H1 (cell line): ENCODE measurements at regions not wholly inside any gene's neighbourhood (a gene's known extent, or its start where the extent isn't known, plus 50 kb on each side); places are given as distances from the start of the nearest gene placed in this dataset.

Source experiments
- BCL11A ChIP-seq, 2 experiments: IDR thresholded peaks; one replicate each; pipeline ENCODE4 v1.6.1; 2011; ENCODE audit warnings: low read depth in 2 of 2, low read length in 2 of 2, mild to moderate bottlenecking in 2 of 2
- BRCA1 ChIP-seq: IDR thresholded peaks from 2 replicates; pipeline ENCODE4 v1.6.1; 2012; ENCODE audit warnings: low read depth, low read length, improper control_type of control experiment
- CEBPB ChIP-seq: IDR thresholded peaks from 2 replicates; pipeline ENCODE4 v1.6.1; 2012; ENCODE audit warnings: low read depth, low read length
- CREB1 ChIP-seq: IDR thresholded peaks from 2 replicates; pipeline ENCODE4 v1.6.1; 2012; ENCODE audit warnings: inconsistent platforms
- CTCF ChIP-seq, 3 experiments: IDR thresholded peaks; 1 replicate in 2 of 3; 2 replicates in 1 of 3; pipeline versions ENCODE4 v1.5.1 to v1.6.1; 2011; ENCODE audit warnings: low read length in 3 of 3, mild to moderate bottlenecking in 3 of 3, inconsistent platforms in 2 of 3, low read depth in 1 of 3, moderate library complexity in 1 of 3; ENCODE audit not compliant: insufficient read depth in 1 of 3; ENCODE audit errors: control extremely low read depth in 1 of 3
- EP300 ChIP-seq, 2 experiments: IDR thresholded peaks; 1 replicate in 1 of 2; 2 replicates in 1 of 2; pipeline ENCODE4 v1.6.1; 2011 to 2012; ENCODE audit warnings: low read depth in 2 of 2, low read length in 2 of 2, mild to moderate bottlenecking in 2 of 2, borderline replicate concordance in 1 of 2, inconsistent platforms in 1 of 2, moderate library complexity in 1 of 2
- POLR2A ChIP-seq, 2 experiments: IDR thresholded peaks; 1 replicate in 1 of 2; 2 replicates in 1 of 2; pipeline ENCODE4 v1.6.1; 2011; ENCODE audit warnings: low read depth in 2 of 2, low read length in 2 of 2, mild to moderate bottlenecking in 2 of 2; ENCODE audit errors: control extremely low read depth in 1 of 2
- POLR2AphosphoS5 ChIP-seq: IDR thresholded peaks from 2 replicates; pipeline ENCODE4 v1.6.1; 2011; ENCODE audit warnings: low read depth, low read length
- RXRA ChIP-seq: IDR thresholded peaks from 2 replicates; pipeline ENCODE4 v1.6.1; 2011; ENCODE audit warnings: low read depth, mild to moderate bottlenecking, low read length, moderate library complexity; ENCODE audit not compliant: insufficient read depth
- TEAD4 ChIP-seq: IDR thresholded peaks from 2 replicates; pipeline ENCODE4 v1.6.1; 2012; ENCODE audit warnings: low read depth, low read length, inconsistent platforms, mixed read lengths
- ZNF274 ChIP-seq: IDR thresholded peaks from 2 replicates; pipeline ENCODE4 v1.7.0; 2012; ENCODE audit warnings: low read length, borderline replicate concordance; ENCODE audit errors: extremely low read depth

DNA sequence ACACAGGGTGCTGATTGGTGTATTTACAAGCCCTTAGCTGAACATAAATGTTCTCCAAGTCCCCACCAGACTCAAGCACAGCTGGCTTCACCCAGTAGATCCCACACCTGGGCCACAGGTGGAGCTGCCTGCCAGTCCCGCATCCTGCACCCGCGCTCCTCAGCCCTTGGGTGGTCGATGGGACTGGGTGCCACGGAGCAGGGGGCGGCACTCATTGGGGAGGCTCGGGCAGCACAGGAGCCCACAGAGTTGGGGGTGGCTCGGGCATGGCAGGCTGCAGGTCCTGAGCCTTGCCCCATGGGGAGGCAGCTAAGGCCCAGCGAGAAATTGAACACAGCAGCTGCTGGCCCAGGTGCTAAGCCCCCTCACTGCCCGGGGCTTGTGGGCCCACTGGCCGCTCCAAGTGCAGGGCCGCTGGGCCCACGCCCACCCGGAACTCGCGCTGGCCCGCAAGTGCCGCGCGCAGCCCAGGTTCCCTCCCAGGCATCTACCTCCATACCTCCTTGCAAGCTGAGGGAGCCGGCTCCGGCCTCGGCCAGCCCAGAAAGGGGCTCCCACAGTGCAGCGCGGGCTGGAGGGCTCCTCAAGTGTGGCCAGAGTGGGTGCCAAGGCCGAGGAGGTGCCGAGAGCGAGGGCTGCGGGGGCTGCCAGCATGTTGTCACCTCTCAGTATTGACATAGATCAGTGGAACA, 442.7 kb downstream of the OCA2 start:
- no peak for TF ChIP-seq EP300 (IDR thresholded peaks at IDR 0.05; ENCODE audit: borderline replicate concordance in 1 of 2, low read depth in 2 of 2, low read length in 2 of 2)
- TF ChIP-seq RXRA = no peak
- TF ChIP-seq BRCA1 = no peak
- no peak for TF ChIP-seq CTCF (IDR thresholded peaks at IDR 0.05; ENCODE audit: control extremely low read depth in 1 of 3, insufficient read depth in 1 of 3, low read depth in 1 of 3, low read length in 3 of 3)
- TF ChIP-seq BCL11A (IDR thresholded peaks at IDR 0.05; ENCODE audit: low read depth in 2 of 2, low read length in 2 of 2) = no peak
- no peak for TF ChIP-seq TEAD4
- TF ChIP-seq CEBPB = no peak
- TF ChIP-seq POLR2A (IDR thresholded peaks at IDR 0.05; ENCODE audit: control extremely low read depth in 1 of 2, low read depth in 2 of 2, low read length in 2 of 2) = no peak
- no peak for TF ChIP-seq POLR2AphosphoS5
- no peak for TF ChIP-seq ZNF274
- no peak for TF ChIP-seq CREB1
